Epidermal melanocyte (primary cell): ENCODE measurements at regions not wholly inside any gene's neighbourhood (a gene's known extent, or its start where the extent isn't known, plus 50 kb on each side); places are given as distances from the start of the nearest gene placed in this dataset.

ENCODE experiments used
- DNase-seq: peaks from one replicate; pipeline ENCODE4 v3.0.0; 2011; ENCODE audit warnings: low spot score; ENCODE audit not compliant: insufficient read length

GRCh38 chr9:126151686-126152134 is 174.9 kb upstream of the MVB12B start:
- DNase-seq, result no peak

GRCh38 chr9:126152622-126153362 is 173.8 kb upstream of the MVB12B start:
- DNase-seq, result no peak

- no peak for DNase-seq
Measured at GRCh38 chr9:126153382-126153781, 173.2 kb upstream of the MVB12B start.

- DNase-seq, result no peak
Measured at GRCh38 chr9:126154182-126154827, 172.3 kb upstream of the MVB12B start.

GRCh38 chr9:126154869-126155268 is 171.8 kb upstream of the MVB12B start:
- DNase-seq, result no peak

- DNase-seq, result no peak
Measured at GRCh38 chr9:126155756-126156664, 170.6 kb upstream of the MVB12B start.

GRCh38 chr9:126156898-126157297 is 169.7 kb upstream of the MVB12B start:
- DNase-seq, result no peak

GRCh38 chr9:126157423-126157822 is 169.2 kb upstream of the MVB12B start:
- DNase-seq, result no peak

GRCh38 chr9:126157826-126158587 is 168.6 kb upstream of the MVB12B start:
- DNase-seq, result no peak

- no peak for DNase-seq
Measured at GRCh38 chr9:126158588-126159429, 167.8 kb upstream of the MVB12B start.

GRCh38 chr9:126159430-126160060 is 167.1 kb upstream of the MVB12B start:
- no peak for DNase-seq

- DNase-seq, result no peak
Measured at GRCh38 chr9:126160067-126160853, 166.4 kb upstream of the MVB12B start.

GRCh38 chr9:126160854-126161329 is 165.7 kb upstream of the MVB12B start:
- no peak for DNase-seq

GRCh38 chr9:126162611-126163381 is 163.8 kb upstream of the MVB12B start:
- DNase-seq, result no peak

GRCh38 chr9:126164796-126165525 is 161.7 kb upstream of the MVB12B start:
- DNase-seq, result no peak

- DNase-seq, result no peak
Measured at GRCh38 chr9:126165755-126166154, 160.9 kb upstream of the MVB12B start.

- no peak for DNase-seq
Measured at GRCh38 chr9:126166291-126166690, 160.3 kb upstream of the MVB12B start.
